Astrocyte of the cerebellum (primary cell): ENCODE measurements at regions not wholly inside any gene's neighbourhood (a gene's known extent, or its start where the extent isn't known, plus 50 kb on each side); places are given as distances from the start of the nearest gene placed in this dataset.
A peak's percentile ranks its signal among the peaks of the same experiment; 100 is the strongest.

Source experiments
- DNase-seq: peaks from one replicate; pipeline ENCODE4 v3.0.0-alpha.2; 2011; ENCODE audit warnings: low read depth
- H3K4me3 ChIP-seq: 2 replicates; pipeline ENCODE4 v1.5.1; 2011; ENCODE audit warnings: mild to moderate bottlenecking, low read depth, low read length, moderate library complexity
- CTCF ChIP-seq: IDR thresholded peaks from 2 replicates; pipeline ENCODE4 v1.5.1; 2012; ENCODE audit warnings: low read length, low read depth, moderate library complexity, mild to moderate bottlenecking; ENCODE audit errors: missing control alignments
- in situ Hi-C: cut with HindIII; loops from 2 replicates; pipeline ENCODE4 v1.10.0; 2017; ENCODE audit warnings: low sequenced_read_pairs

GRCh38 chr4:54908763-54909162, 216.6 kb downstream of the KDR start:
- TF ChIP-seq CTCF, result no peak
- in situ Hi-C loops, result no loop called here
- H3K4me3 ChIP-seq, result no peak overlapping the region
- DNase-seq, result peak; percentile 43

GRCh38 chr4:54904953-54905352, 220.4 kb downstream of the KDR start:
- no peak for DNase-seq
- no peak for TF ChIP-seq CTCF
- H3K4me3 ChIP-seq, result no peak overlapping the region
- in situ Hi-C loops, result no loop called here

DNA sequence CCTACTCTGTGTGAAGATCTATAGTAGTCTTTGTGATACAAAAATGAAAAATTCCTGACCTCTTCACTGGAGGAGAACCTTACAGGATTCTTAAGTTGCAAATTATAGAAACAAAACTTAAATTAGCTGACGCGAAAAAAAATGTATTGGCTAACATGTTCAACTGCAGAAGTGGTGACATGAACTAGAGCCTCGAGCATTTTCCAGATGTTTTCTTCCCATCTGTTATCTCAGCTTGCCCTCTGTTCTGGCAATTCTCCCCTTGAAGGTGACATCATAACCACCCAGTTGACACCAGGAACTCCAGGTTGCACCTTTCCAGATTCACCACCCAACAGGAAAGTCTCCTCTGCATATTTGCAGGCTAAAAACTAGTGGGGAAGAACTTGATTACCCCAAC, 222.4 kb downstream of the KDR start:
- in situ Hi-C loops, result no loop called here
- TF ChIP-seq CTCF, result no peak
- no peak for DNase-seq
- H3K4me3 ChIP-seq, result no peak overlapping the region

DNA sequence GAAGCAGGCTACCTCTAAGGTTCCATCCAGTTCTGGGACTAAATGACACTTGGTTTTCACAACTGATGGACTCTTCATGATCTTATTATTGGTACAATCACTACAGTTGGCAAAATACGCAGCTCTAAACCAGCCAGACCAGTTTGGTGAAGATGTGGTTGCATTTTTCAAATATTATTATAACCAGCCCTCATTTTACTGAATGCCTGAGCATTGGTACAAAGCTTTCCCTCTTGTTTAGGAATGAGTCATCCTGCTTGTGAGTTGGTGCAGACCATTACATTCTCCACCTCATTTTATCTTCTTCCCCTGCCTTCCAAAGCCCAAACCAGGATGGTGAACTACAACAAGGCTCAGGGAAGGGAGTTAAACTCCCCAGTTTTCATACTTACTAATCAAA, 223.1 kb downstream of the KDR start:
- peak; percentile 69 for DNase-seq
- no peak for TF ChIP-seq CTCF
- no peak overlapping the region for H3K4me3 ChIP-seq
- in situ Hi-C loops, result no loop called here

- H3K4me3 ChIP-seq, result no peak overlapping the region
- TF ChIP-seq CTCF, result no peak
- DNase-seq, result no peak
- in situ Hi-C loops, result no loop called here
Measured at GRCh38 chr4:54901202-54901601, 224.2 kb downstream of the KDR start.

DNA sequence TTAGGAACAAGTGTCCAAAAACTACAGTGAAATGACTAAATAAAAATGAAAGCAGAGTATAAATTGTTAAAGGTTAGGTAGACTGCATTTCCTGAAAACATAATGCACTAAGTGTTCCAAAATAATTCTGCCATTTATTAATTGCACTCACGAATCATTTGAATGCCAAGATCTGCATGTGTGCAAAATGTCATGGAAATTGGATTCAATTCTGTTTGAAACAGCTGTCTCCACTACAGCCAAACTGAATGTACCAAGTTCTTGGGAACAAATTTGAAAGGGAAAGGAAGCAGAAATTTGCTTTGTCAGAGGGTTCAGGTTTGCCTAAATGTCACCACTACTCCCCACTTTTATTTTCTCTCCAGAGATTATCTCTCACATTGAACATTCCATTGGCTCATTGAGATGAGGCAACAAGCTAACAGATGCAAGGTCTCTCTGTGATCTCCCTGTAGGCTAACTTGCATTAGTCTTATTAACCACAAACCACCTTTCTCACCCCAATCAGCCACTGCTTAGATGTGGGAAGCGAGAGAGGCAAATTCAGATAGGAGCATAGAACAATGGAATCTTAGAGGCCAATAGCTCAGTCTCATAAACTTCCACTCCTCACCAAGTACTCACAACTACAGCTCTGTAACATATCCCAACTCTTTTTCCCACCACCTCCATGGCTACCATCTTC, 226.6 kb downstream of the KDR start:
- H3K4me3 ChIP-seq, result no peak overlapping the region
- in situ Hi-C loops, result no loop called here
- TF ChIP-seq CTCF, result no peak
- peak; percentile 38 for DNase-seq
